GM19397 (cell line): ENCODE measurements at regions not wholly inside any gene's neighbourhood (a gene's known extent, or its start where the extent isn't known, plus 50 kb on each side); places are given as distances from the start of the nearest gene placed in this dataset.
A peak's percentile ranks its signal among the peaks of the same experiment; 100 is the strongest.

ENCODE experiments used
- ATAC-seq: cut with Tn5 transposase; IDR thresholded peaks from one replicate; pipeline ENCODE4 v1.9.1; 2021; ENCODE audit warnings: mild to moderate bottlenecking, moderate library complexity; ENCODE audit not compliant: unreplicated experiment

- no peak for ATAC-seq
Observed at GRCh38 chr7:25926451-25926850, 225.5 kb upstream of the NFE2L3 start.

- no peak for ATAC-seq
Observed at GRCh38 chr7:25926891-25927625, 224.9 kb upstream of the NFE2L3 start.

- ATAC-seq: no peak
Observed at GRCh38 chr7:25927626-25927978, 224.4 kb upstream of the NFE2L3 start.

- no peak for ATAC-seq
Observed at GRCh38 chr7:25928549-25929330, 223.3 kb upstream of the NFE2L3 start.

- no peak for ATAC-seq
Observed at GRCh38 chr7:25929448-25929847, 222.6 kb upstream of the NFE2L3 start.

- no peak for ATAC-seq
Observed at GRCh38 chr7:25930492-25931048, 221.4 kb upstream of the NFE2L3 start.

GRCh38 chr7:25931156-25931555 is 220.8 kb upstream of the NFE2L3 start:
- ATAC-seq: no peak

- ATAC-seq: no peak
Observed at GRCh38 chr7:25933921-25934320, 218.1 kb upstream of the NFE2L3 start.

GRCh38 chr7:25940086-25940906 is 211.7 kb upstream of the NFE2L3 start:
- no peak for ATAC-seq

GRCh38 chr7:25944777-25945515 is 207.1 kb upstream of the NFE2L3 start:
- no peak for ATAC-seq

GRCh38 chr7:25945608-25946007 is 206.4 kb upstream of the NFE2L3 start:
- no peak for ATAC-seq

GRCh38 chr7:25946181-25946580 is 205.8 kb upstream of the NFE2L3 start:
- ATAC-seq: no peak

GRCh38 chr7:25947669-25948516 is 204.1 kb upstream of the NFE2L3 start:
- ATAC-seq: no peak

GRCh38 chr7:25949736-25950487 is 202.1 kb upstream of the NFE2L3 start:
- no peak for ATAC-seq

- peak; percentile 86 for ATAC-seq
Observed at GRCh38 chr7:25950488-25951413, 201.2 kb upstream of the NFE2L3 start.

- peak; percentile 55 for ATAC-seq
Observed at GRCh38 chr7:25951414-25952260, 200.4 kb upstream of the NFE2L3 start.
